OCI-LY1 (cell line): ENCODE measurements at regions not wholly inside any gene's neighbourhood (a gene's known extent, or its start where the extent isn't known, plus 50 kb on each side); places are given as distances from the start of the nearest gene placed in this dataset.

Experiments
- H2AFZ ChIP-seq: fragments of 200-600 bp; sonication (generic), shearing (Covaris generic); 2 replicates; pipeline ENCODE4 v1.6.0; 2014; ENCODE audit warnings: antibody characterized with exemption, mild to moderate bottlenecking, low read length
- H3F3A ChIP-seq: fragments of 200-600 bp; sonication (generic), shearing (Covaris generic); 2 replicates; pipeline ENCODE4 v1.6.0; 2014; ENCODE audit warnings: mild to moderate bottlenecking, antibody characterized with exemption, low read length, moderate library complexity; ENCODE audit not compliant: insufficient read depth
- H3K27ac ChIP-seq: fragments of 200-600 bp; sonication (generic); 2 replicates; pipeline ENCODE4 v1.5.1; 2014; ENCODE audit warnings: low read length, mixed run types, mild to moderate bottlenecking, low read depth; ENCODE audit not compliant: poor library complexity, severe bottlenecking
- H3K27me3 ChIP-seq: fragments of 200-600 bp; sonication (generic); 2 replicates; pipeline ENCODE4 v1.6.0; 2014; ENCODE audit warnings: antibody characterized with exemption, mild to moderate bottlenecking, low read length, moderate library complexity; ENCODE audit not compliant: insufficient read depth
- H3K36me3 ChIP-seq: fragments of 200-600 bp; sonication (generic); 2 replicates; pipeline ENCODE4 v1.6.1; 2014; ENCODE audit warnings: mild to moderate bottlenecking, antibody characterized with exemption, low read length, moderate library complexity, mixed read lengths; ENCODE audit not compliant: insufficient read depth
- H3K4me1 ChIP-seq: fragments of 200-600 bp; sonication (generic); 2 replicates; pipeline ENCODE4 v1.5.1; 2014; ENCODE audit warnings: mild to moderate bottlenecking, low read length, moderate library complexity; ENCODE audit not compliant: insufficient read depth, severe bottlenecking
- H3K4me2 ChIP-seq: fragments of 200-600 bp; sonication (generic), shearing (Covaris generic); 2 replicates; pipeline ENCODE4 v1.6.1; 2014; ENCODE audit warnings: low read length
- H3K4me3 ChIP-seq: fragments of 200-600 bp; sonication (generic); 2 replicates; pipeline ENCODE4 v1.5.1; 2014; ENCODE audit warnings: low read length, low read depth, mild to moderate bottlenecking, mixed read lengths; ENCODE audit not compliant: poor library complexity, severe bottlenecking
- H3K79me2 ChIP-seq: fragments of 200-600 bp; shearing (Covaris generic); 2 replicates; pipeline ENCODE4 v1.6.1; 2016; ENCODE audit warnings: mixed run types, low read length, mixed read lengths; ENCODE audit not compliant: insufficient read depth
- H3K9ac ChIP-seq: fragments of 200-600 bp; sonication (generic), shearing (Covaris generic); 2 replicates; pipeline ENCODE4 v1.6.1; 2014; ENCODE audit warnings: mild to moderate bottlenecking, low read length, mixed read lengths
- H3K9me2 ChIP-seq: fragments of 200-600 bp; sonication (generic), shearing (Covaris generic); 2 replicates; pipeline ENCODE4 v1.6.1; 2014; ENCODE audit warnings: low read depth, mild to moderate bottlenecking, low read length, mixed read lengths
- H3K9me3 ChIP-seq: fragments of 200-600 bp; shearing (Covaris generic); 2 replicates; pipeline ENCODE4 v1.6.1; 2014; ENCODE audit warnings: low read length, mixed read lengths
- H4K20me1 ChIP-seq: fragments of 200-600 bp; sonication (generic), shearing (Covaris generic); 2 replicates; pipeline ENCODE4 v1.6.0; 2016; ENCODE audit warnings: mild to moderate bottlenecking, low read length; ENCODE audit not compliant: insufficient read depth
- EZH2 ChIP-seq: fragments of 200-600 bp; sonication (generic), shearing (Covaris generic); IDR thresholded peaks from 2 replicates; pipeline ENCODE4 v1.8.0; 2017; ENCODE audit warnings: borderline replicate concordance, mixed run types, mild to moderate bottlenecking, antibody characterized with exemption, low read length, moderate library complexity, mixed read lengths
- TF ChIP-seq, protein P1 (sequence below): fragments of 200-600 bp; sonication (generic), shearing (Covaris generic); IDR thresholded peaks from 2 replicates; pipeline ENCODE4 v1.5.1; 2017; ENCODE audit warnings: mild to moderate bottlenecking, antibody characterized with exemption, low read length, moderate library complexity, mixed read lengths

DNA sequence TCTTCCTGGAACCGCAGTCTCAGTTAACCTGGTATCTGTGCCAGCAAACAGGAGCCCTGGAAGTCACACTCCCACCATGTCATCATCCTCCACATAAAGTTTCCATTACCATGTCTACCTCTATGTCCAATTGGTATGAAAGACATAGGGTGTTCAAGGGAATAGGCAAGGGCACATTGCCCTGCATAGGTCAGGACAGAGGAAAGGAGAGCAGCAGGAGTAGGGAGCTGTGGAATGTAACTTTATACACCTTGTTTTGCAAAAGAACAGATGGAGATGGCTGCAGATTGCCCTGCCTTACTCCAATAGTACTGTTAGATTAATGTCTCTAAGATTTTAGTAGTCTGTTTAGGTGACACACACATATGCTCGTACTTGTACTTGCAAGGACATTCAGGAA is 1056.4 kb downstream of the NTRK3 start:
- Histone ChIP-seq H3K9me3 (no peaks in the 10 kb centered on the region), H3K9ac (no peak overlapping the region), H3K4me3 (no peak overlapping the region), H3K9me2 (no peaks in the 10 kb centered on the region), H4K20me1 (no peaks in the 10 kb centered on the region), H3F3A (no peaks in the 10 kb centered on the region), H3K36me3 (no peaks in the 10 kb centered on the region), H2AFZ (no peak overlapping the region), H3K27ac (no peak overlapping the region), H3K79me2 (no peaks in the 10 kb centered on the region), H3K4me2 (no peak overlapping the region), H3K4me1 (no peaks in the 10 kb centered on the region), H3K27me3 (no peaks in the 10 kb centered on the region)
- no peak for TF ChIP-seq EZH2
- TF ChIP-seq, protein P1, sequence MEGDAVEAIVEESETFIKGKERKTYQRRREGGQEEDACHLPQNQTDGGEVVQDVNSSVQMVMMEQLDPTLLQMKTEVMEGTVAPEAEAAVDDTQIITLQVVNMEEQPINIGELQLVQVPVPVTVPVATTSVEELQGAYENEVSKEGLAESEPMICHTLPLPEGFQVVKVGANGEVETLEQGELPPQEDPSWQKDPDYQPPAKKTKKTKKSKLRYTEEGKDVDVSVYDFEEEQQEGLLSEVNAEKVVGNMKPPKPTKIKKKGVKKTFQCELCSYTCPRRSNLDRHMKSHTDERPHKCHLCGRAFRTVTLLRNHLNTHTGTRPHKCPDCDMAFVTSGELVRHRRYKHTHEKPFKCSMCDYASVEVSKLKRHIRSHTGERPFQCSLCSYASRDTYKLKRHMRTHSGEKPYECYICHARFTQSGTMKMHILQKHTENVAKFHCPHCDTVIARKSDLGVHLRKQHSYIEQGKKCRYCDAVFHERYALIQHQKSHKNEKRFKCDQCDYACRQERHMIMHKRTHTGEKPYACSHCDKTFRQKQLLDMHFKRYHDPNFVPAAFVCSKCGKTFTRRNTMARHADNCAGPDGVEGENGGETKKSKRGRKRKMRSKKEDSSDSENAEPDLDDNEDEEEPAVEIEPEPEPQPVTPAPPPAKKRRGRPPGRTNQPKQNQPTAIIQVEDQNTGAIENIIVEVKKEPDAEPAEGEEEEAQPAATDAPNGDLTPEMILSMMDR, result no peak

DNA sequence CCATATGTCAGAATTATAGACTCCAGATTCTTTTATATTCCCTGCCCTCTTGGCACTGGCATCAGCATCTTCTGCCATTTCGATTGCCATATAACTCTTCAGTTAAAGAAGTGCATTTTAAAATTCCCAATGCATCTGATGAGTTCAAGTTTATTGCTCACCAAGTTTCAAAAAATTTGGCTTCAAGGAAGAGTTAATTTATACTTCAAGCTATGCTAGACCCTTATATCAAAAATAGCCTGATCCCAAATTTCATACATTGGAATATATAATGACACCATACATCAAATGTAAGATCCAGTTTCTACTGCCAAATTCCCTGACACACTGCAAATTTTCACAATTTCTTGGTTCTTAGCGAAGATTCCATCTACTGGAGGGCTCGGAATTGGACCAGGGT is 1058.6 kb downstream of the NTRK3 start:
- Histone ChIP-seq H3K4me3 (no peak overlapping the region), H2AFZ (no peak overlapping the region), H3K4me1 (no peaks in the 10 kb centered on the region), H3K9me3 (no peaks in the 10 kb centered on the region), H4K20me1 (no peaks in the 10 kb centered on the region), H3K4me2 (no peak overlapping the region), H3K9ac (no peak overlapping the region), H3F3A (no peaks in the 10 kb centered on the region), H3K36me3 (no peaks in the 10 kb centered on the region), H3K9me2 (no peaks in the 10 kb centered on the region), H3K79me2 (no peaks in the 10 kb centered on the region), H3K27me3 (no peaks in the 10 kb centered on the region), H3K27ac (no peak overlapping the region)
- TF ChIP-seq, protein P1, result no peak
- no peak for TF ChIP-seq EZH2

DNA sequence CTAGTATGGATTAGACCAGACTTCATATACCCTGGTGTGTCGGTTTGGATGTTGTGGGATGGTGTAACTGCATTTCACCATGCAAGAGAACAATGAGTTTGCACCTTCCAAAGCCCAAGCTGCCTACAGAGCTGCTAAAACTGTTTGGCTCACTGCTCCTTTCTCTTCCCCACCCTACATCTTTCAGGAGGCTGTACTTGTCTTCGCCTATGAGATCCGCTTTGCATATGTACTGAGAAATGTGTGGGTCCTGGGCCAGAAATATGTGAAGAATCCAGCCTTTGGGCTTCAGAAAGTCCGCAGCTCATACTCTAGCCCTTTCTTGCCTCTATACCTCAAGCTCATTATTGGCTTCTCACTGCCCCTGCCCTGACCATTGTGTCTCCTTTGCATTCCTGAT is 1060.0 kb downstream of the NTRK3 start:
- Histone ChIP-seq H3K9me3 (no peaks in the 10 kb centered on the region), H3K9ac (no peak overlapping the region), H2AFZ (no peak overlapping the region), H3K27me3 (no peaks in the 10 kb centered on the region), H3F3A (no peaks in the 10 kb centered on the region), H3K4me3 (no peak overlapping the region), H3K4me1 (no peaks in the 10 kb centered on the region), H3K4me2 (no peak overlapping the region), H3K79me2 (no peaks in the 10 kb centered on the region), H3K36me3 (no peaks in the 10 kb centered on the region), H3K9me2 (no peaks in the 10 kb centered on the region), H4K20me1 (no peaks in the 10 kb centered on the region), H3K27ac (no peak overlapping the region)
- TF ChIP-seq EZH2, result no peak
- TF ChIP-seq, protein P1, result no peak
